ENCODE measurements at regions not wholly inside any gene's neighbourhood (a gene's known extent, or its start where the extent isn't known, plus 50 kb on each side); places are given as distances from the start of the nearest gene placed in this dataset.

GRCh38 chr6:26200918-26201721 is 113.9 kb downstream of the HFE start:
- H3K36me3 Mint-ChIP-seq = peaks cover 16 to 24% of the 10 kb centered on the region in 2 donors
- no peaks in the 10 kb centered on the region for H3K9me3 Mint-ChIP-seq
- no peak for ATAC-seq
- H3K27ac Mint-ChIP-seq = peak overlapping the region; percentile 86 to 94
- no peak for DNase-seq (ENCODE audit: low spot score in 2 of 2)

- Mint-ChIP-seq H3K36me3 (peaks cover 13 to 16% of the 10 kb centered on the region in 2 donors), H3K9me3 (no peaks in the 10 kb centered on the region), H3K27ac (peak overlapping the region; percentile 50 to 86)
- no peak for DNase-seq (ENCODE audit: low spot score in 2 of 2)
- ATAC-seq = no peak
Observed at GRCh38 chr6:26202201-26202611, 115.0 kb downstream of the HFE start.

- Mint-ChIP-seq H3K9me3 (no peaks in the 10 kb centered on the region), H3K36me3 (peaks cover 13 to 16% of the 10 kb centered on the region in 2 donors), H3K27ac (peak overlapping the region; percentile 83 to 91)
- DNase-seq (ENCODE audit: low spot score in 2 of 2) = no peak
- ATAC-seq = no peak
Observed at GRCh38 chr6:26202811-26203583, 115.8 kb downstream of the HFE start.

GRCh38 chr6:26204332-26205160 is 117.3 kb downstream of the HFE start:
- DNase-seq (ENCODE audit: low spot score in 2 of 2) = peak; percentile 78 to 90
- Mint-ChIP-seq H3K9me3 (no peaks in the 10 kb centered on the region), H3K36me3 (peaks cover 6 to 14% of the 10 kb centered on the region in 2 donors), H3K27ac (no peak overlapping the region)
- ATAC-seq = peak; percentile 68 to 76

- ATAC-seq = peak; percentile 63
- H3K27ac Mint-ChIP-seq = no peak overlapping the region
- peak; percentile 73 to 83 for DNase-seq (ENCODE audit: low spot score in 2 of 2)
- no peaks in the 10 kb centered on the region for H3K9me3 Mint-ChIP-seq
- peaks cover 5 to 13% of the 10 kb centered on the region in 2 donors for H3K36me3 Mint-ChIP-seq
Observed at GRCh38 chr6:26205161-26205624, 118.0 kb downstream of the HFE start.

- DNase-seq (ENCODE audit: low spot score in 2 of 2) (no peak), ATAC-seq (no peak)
- H3K36me3 Mint-ChIP-seq = peaks cover 5 to 13% of the 10 kb centered on the region in 2 donors
- no peak overlapping the region for H3K27ac Mint-ChIP-seq
- no peaks in the 10 kb centered on the region for H3K9me3 Mint-ChIP-seq
Observed at GRCh38 chr6:26205625-26206574, 118.7 kb downstream of the HFE start.

- Mint-ChIP-seq H3K9me3 (peaks cover 0 to 2% of the 10 kb centered on the region in 2 donors), H3K27ac (no peak overlapping the region), H3K36me3 (peaks cover 5 to 8% of the 10 kb centered on the region in 2 donors)
- no peak for DNase-seq (ENCODE audit: low spot score in 2 of 2)
- no peak for ATAC-seq
Observed at GRCh38 chr6:26206868-26207801, 119.9 kb downstream of the HFE start.

- DNase-seq (ENCODE audit: low spot score in 2 of 2) (no peak), ATAC-seq (no peak)
- peaks cover 0 to 6% of the 10 kb centered on the region in 2 donors for H3K36me3 Mint-ChIP-seq
- H3K9me3 Mint-ChIP-seq = peaks cover 0 to 4% of the 10 kb centered on the region in 2 donors
- no peak overlapping the region for H3K27ac Mint-ChIP-seq
Observed at GRCh38 chr6:26211963-26212362, 124.7 kb downstream of the HFE start.

GRCh38 chr6:26213334-26214075 is 126.3 kb downstream of the HFE start:
- H3K27ac Mint-ChIP-seq = no peak overlapping the region
- DNase-seq (ENCODE audit: low spot score in 2 of 2) (no peak), ATAC-seq (no peak)
- peaks cover 0 to 6% of the 10 kb centered on the region in 2 donors for H3K36me3 Mint-ChIP-seq
- H3K9me3 Mint-ChIP-seq = peaks cover 0 to 4% of the 10 kb centered on the region in 2 donors

GRCh38 chr6:26214803-26215584 is 127.8 kb downstream of the HFE start:
- Mint-ChIP-seq H3K27ac (no peak overlapping the region), H3K9me3 (peaks cover 0 to 4% of the 10 kb centered on the region in 2 donors), H3K36me3 (peaks cover 0 to 6% of the 10 kb centered on the region in 2 donors)
- DNase-seq (ENCODE audit: low spot score in 2 of 2) (no peak), ATAC-seq (peak; percentile 0 to 2)

- Mint-ChIP-seq H3K27ac (no peak overlapping the region), H3K36me3 (peaks cover 0 to 6% of the 10 kb centered on the region in 2 donors), H3K9me3 (peaks cover 0 to 4% of the 10 kb centered on the region in 2 donors)
- DNase-seq (ENCODE audit: low spot score in 2 of 2) = peak in 1 of 2 donors; percentile 50
- ATAC-seq = peak; percentile 21 to 34
Observed at GRCh38 chr6:26215585-26216358, 128.5 kb downstream of the HFE start.

- peaks cover 0 to 6% of the 10 kb centered on the region in 2 donors for H3K36me3 Mint-ChIP-seq
- DNase-seq (ENCODE audit: low spot score in 2 of 2) = peak; percentile 86 to 87
- peaks cover 0 to 4% of the 10 kb centered on the region in 2 donors for H3K9me3 Mint-ChIP-seq
- peak; percentile 68 to 80 for ATAC-seq
- H3K27ac Mint-ChIP-seq = no peak overlapping the region
Observed at GRCh38 chr6:26216359-26216885, 129.2 kb downstream of the HFE start.
